WTC11 (cell line): ENCODE measurements at regions not wholly inside any gene's neighbourhood (a gene's known extent, or its start where the extent isn't known, plus 50 kb on each side); places are given as distances from the start of the nearest gene placed in this dataset.

Experiments used
- ATAC-seq: fragments of 200-7000 bp; cut with Tn5 transposase; 2 replicates; pipeline ENCODE4 v1.10.0; 2021; ENCODE audit warnings: mild to moderate bottlenecking, moderate library complexity
- CTCF ChIA-PET: fragments of 300-600 bp; sonication (Branson Sonifier 250); formaldehyde crosslinking; loops from one replicate; lab custom pipeline; 2021; ENCODE audit warnings: antibody characterized with exemption; lab: Charles Lee
- POLR2A ChIA-PET: fragments of 350-600 bp; sonication (Branson Sonifier 250); formaldehyde crosslinking; loops from one replicate; lab custom pipeline; 2021; ENCODE audit warnings: antibody characterized with exemption; lab: Charles Lee
- DNase-seq: peaks from one replicate; pipeline ENCODE4 v3.0.0; 2021; ENCODE audit warnings: low spot score
- H3K27ac Mint-ChIP-seq: 2 replicates; pipeline ENCODE4 v1.8.0; 2021; ENCODE audit warnings: mixed read lengths
- H3K27me3 Mint-ChIP-seq: 2 replicates; pipeline ENCODE4 v1.8.0; 2021; ENCODE audit warnings: low read depth, mild to moderate bottlenecking, moderate library complexity, mixed read lengths
- H3K36me3 Mint-ChIP-seq: 2 replicates; pipeline ENCODE4 v1.8.0; 2021; ENCODE audit warnings: mixed read lengths
- H3K4me1 Mint-ChIP-seq: 2 replicates; pipeline ENCODE4 v1.8.0; 2022; ENCODE audit warnings: mixed read lengths
- H3K4me3 Mint-ChIP-seq: 2 replicates; pipeline ENCODE4 v1.8.0; 2021; ENCODE audit warnings: mild to moderate bottlenecking, moderate library complexity, mixed read lengths
- H3K9me3 Mint-ChIP-seq: 2 replicates; pipeline ENCODE4 v1.8.0; 2021; ENCODE audit warnings: mixed read lengths
- ARID4B ChIP-seq: sonication (generic); formaldehyde crosslinking; IDR thresholded peaks from 2 replicates; pipeline ENCODE4 v1.8.0; 2023; ENCODE audit warnings: missing genetic modification reagents, mild to moderate bottlenecking, borderline replicate concordance
- ATF1 ChIP-seq: sonication (generic); formaldehyde crosslinking; IDR thresholded peaks from 2 replicates; pipeline ENCODE4 v1.8.1; 2023; ENCODE audit warnings: mild to moderate bottlenecking, moderate library complexity, missing genetic modification reagents
- CBFB ChIP-seq: sonication (generic); formaldehyde crosslinking; IDR thresholded peaks from 2 replicates; pipeline ENCODE4 v1.8.1; 2022; ENCODE audit warnings: mild to moderate bottlenecking, low read depth, missing genetic modification reagents
- CREB1 ChIP-seq: sonication (generic); formaldehyde crosslinking; IDR thresholded peaks from 2 replicates; pipeline ENCODE4 v1.8.0; 2023; ENCODE audit warnings: mild to moderate bottlenecking, missing genetic modification reagents
- CREM ChIP-seq: sonication (generic); formaldehyde crosslinking; IDR thresholded peaks from 2 replicates; pipeline ENCODE4 v1.8.1; 2022; ENCODE audit warnings: mild to moderate bottlenecking, missing genetic modification reagents, moderate library complexity
- CTCF ChIP-seq: fragments of 200-600 bp; IDR thresholded peaks from 2 replicates; pipeline ENCODE4 v1.8.0; 2022; ENCODE audit warnings: antibody characterized with exemption
- FOXP1 ChIP-seq: sonication (generic); formaldehyde crosslinking; IDR thresholded peaks from 2 replicates; pipeline ENCODE4 v1.8.0; 2022; ENCODE audit warnings: missing genetic modification reagents, mild to moderate bottlenecking, moderate library complexity, borderline replicate concordance
- GABPB1 ChIP-seq: sonication (generic); formaldehyde crosslinking; IDR thresholded peaks from 2 replicates; pipeline ENCODE4 v1.8.1; 2023; ENCODE audit warnings: mild to moderate bottlenecking, missing genetic modification reagents
- IRF2 ChIP-seq: sonication (generic); formaldehyde crosslinking; IDR thresholded peaks from 2 replicates; pipeline ENCODE4 v1.8.0; 2022; ENCODE audit warnings: low read depth, missing genetic modification reagents, borderline replicate concordance
- JAZF1 ChIP-seq: fragments of 250-450 bp; sonication (Bioruptor Pico); IDR thresholded peaks from 2 replicates; pipeline ENCODE4 v1.9.0; 2021; ENCODE audit warnings: moderate library complexity, mild to moderate bottlenecking, inconsistent platforms
- MAX ChIP-seq: sonication (generic); formaldehyde crosslinking; IDR thresholded peaks from 2 replicates; pipeline ENCODE4 v1.8.0; 2022; ENCODE audit warnings: mild to moderate bottlenecking, missing genetic modification reagents
- MYBL2 ChIP-seq: sonication (generic); formaldehyde crosslinking; IDR thresholded peaks from 2 replicates; pipeline ENCODE4 v1.8.1; 2023; ENCODE audit warnings: mild to moderate bottlenecking, moderate library complexity, missing genetic modification reagents
- NR3C1 ChIP-seq: sonication (generic); formaldehyde crosslinking; conservative IDR thresholded peaks from 2 replicates; pipeline ENCODE4 v1.8.1; 2023; ENCODE audit warnings: low read depth, mild to moderate bottlenecking, missing genetic modification reagents
- PRRX2 ChIP-seq: fragments of 250-450 bp; sonication (Bioruptor Pico); IDR thresholded peaks from 2 replicates; pipeline ENCODE4 v1.8.0; 2021; ENCODE audit warnings: mild to moderate bottlenecking
- SMAD3 ChIP-seq: sonication (generic); formaldehyde crosslinking; IDR thresholded peaks from 2 replicates; pipeline ENCODE4 v1.8.0; 2022; ENCODE audit warnings: missing genetic modification reagents, mild to moderate bottlenecking, borderline replicate concordance
- SMAD4 ChIP-seq: sonication (generic); formaldehyde crosslinking; IDR thresholded peaks from 2 replicates; pipeline ENCODE4 v1.8.0; 2022; ENCODE audit warnings: mild to moderate bottlenecking, missing genetic modification reagents
- ZNF232 ChIP-seq: sonication (generic); formaldehyde crosslinking; IDR thresholded peaks from 2 replicates; pipeline ENCODE4 v1.8.0; 2022; ENCODE audit warnings: mild to moderate bottlenecking, missing genetic modification reagents
- ZNF425 ChIP-seq: fragments of 250-450 bp; sonication (Bioruptor Pico); conservative IDR thresholded peaks from 2 replicates; pipeline ENCODE4 v1.9.0; 2021; ENCODE audit warnings: mild to moderate bottlenecking

GRCh38 chr13:38013676-38014075, 144.1 kb upstream of the TRPC4 start (continued):
- TF ChIP-seq ARID4B (no peak), MAX (no peak)

- no peak for TF ChIP-seq ZNF232
- no peak for TF ChIP-seq PRRX2 (CRISPR knock-in tag)
- no peak for TF ChIP-seq SMAD4 (CRISPR knock-in tag)
- no peak for TF ChIP-seq CREM (CRISPR knock-in tag)
- no peak for TF ChIP-seq SMAD3 (CRISPR knock-in tag)
- no peak for TF ChIP-seq JAZF1 (CRISPR knock-in tag)
- Mint-ChIP-seq H3K4me1 (no peaks in the 10 kb centered on the region), H3K36me3 (peaks cover 5% of the 10 kb centered on the region), H3K4me3 (no peak overlapping the region), H3K27me3 (no peaks in the 10 kb centered on the region), H3K9me3 (peaks cover 6% of the 10 kb centered on the region), H3K27ac (no peak overlapping the region)
- ChIA-PET CTCF (no interaction called here), POLR2A (no interaction called here)
- ATAC-seq (peak; percentile 48; the same call in 1 of the 2 replicates), DNase-seq (no peak)
These were observed 142.5 kb upstream of the TRPC4 start for GRCh38 chr13:38012096-38012495.

GRCh38 chr13:38008636-38009035, 139.1 kb upstream of the TRPC4 start:
- H3K4me1 Mint-ChIP-seq: no peaks in the 10 kb centered on the region
- no peak for ATAC-seq
- H3K27me3 Mint-ChIP-seq: no peaks in the 10 kb centered on the region
- no peak overlapping the region for H3K4me3 Mint-ChIP-seq
- no peak for DNase-seq
- H3K36me3 Mint-ChIP-seq: no peaks in the 10 kb centered on the region
- H3K27ac Mint-ChIP-seq: no peak overlapping the region
- ChIA-PET CTCF (no interaction called here), POLR2A (no interaction called here)
- H3K9me3 Mint-ChIP-seq: no peaks in the 10 kb centered on the region
- no peak for TF ChIP-seq IRF2
- no peak for TF ChIP-seq FOXP1 (CRISPR knock-in tag)
- no peak for TF ChIP-seq CTCF
- no peak for TF ChIP-seq ARID4B
- no peak for TF ChIP-seq ZNF425 (CRISPR knock-in tag)
- TF ChIP-seq MYBL2 (CRISPR knock-in tag): no peak
- no peak for TF ChIP-seq CREB1 (CRISPR knock-in tag)
- TF ChIP-seq CBFB (CRISPR knock-in tag): no peak
- TF ChIP-seq ATF1: no peak
- no peak for TF ChIP-seq JAZF1 (CRISPR knock-in tag)
- TF ChIP-seq GABPB1 (CRISPR knock-in tag): no peak
- no peak for TF ChIP-seq NR3C1 (CRISPR knock-in tag)
